Heart right ventricle (tissue), 16 donors: ENCODE measurements at regions not wholly inside any gene's neighbourhood (a gene's known extent, or its start where the extent isn't known, plus 50 kb on each side); places are given as distances from the start of the nearest gene placed in this dataset.

Experiments
- ATAC-seq, 8 donors: fragments of 200-7000 bp; cut with Tn5 transposase; one replicate each; pipeline ENCODE4 v1.9.1; 2020; ENCODE audit warnings: mild to moderate bottlenecking in 8 of 8, moderate library complexity in 8 of 8, moderate number of reproducible peaks in 1 of 8
- DNase-seq, 2 donors: peaks; one replicate each; pipeline ENCODE4 v3.0.0-alpha.2; 2020
- H3K27ac ChIP-seq, 10 donors: fragments of 200-600 bp; sonication (generic) in 2 of 10; one replicate each; pipeline versions ENCODE4 v1.5.0 to v1.8.0; 2020 to 2022; ENCODE audit warnings: mild to moderate bottlenecking in 3 of 10
- H3K27me3 ChIP-seq, 7 donors: fragments of 200-600 bp; one replicate each; pipeline ENCODE4 v1.8.0; 2021 to 2022; ENCODE audit warnings: mild to moderate bottlenecking in 2 of 7
- H3K36me3 ChIP-seq, 9 donors: fragments of 200-600 bp; sonication (generic) in 1 of 9; one replicate each; pipeline versions ENCODE4 v1.5.0 to v1.8.0; 2020 to 2022; ENCODE audit warnings: mild to moderate bottlenecking in 2 of 9
- H3K4me1 ChIP-seq, 9 donors: fragments of 200-600 bp; sonication (generic) in 1 of 9; one replicate each; pipeline versions ENCODE4 v1.5.0 to v1.8.0; 2020 to 2022; ENCODE audit warnings: mild to moderate bottlenecking in 4 of 9
- H3K4me3 ChIP-seq, 10 donors: fragments of 200-600 bp; sonication (generic) in 2 of 10; one replicate each; pipeline versions ENCODE4 v1.5.0 to v1.8.0; 2020 to 2022; ENCODE audit warnings: mild to moderate bottlenecking in 7 of 10, moderate library complexity in 2 of 10
- H3K9me3 ChIP-seq, 11 donors: fragments of 200-600 bp in 10 of 11; sonication (generic) in 2 of 11; one replicate each; pipeline versions ENCODE4 v1.5.0 to v1.8.0; 2013 to 2022; ENCODE audit warnings: mild to moderate bottlenecking in 2 of 11, control low read depth in 1 of 11, moderate library complexity in 1 of 11
- CTCF ChIP-seq, 9 donors: fragments of 200-600 bp; sonication (generic) in 2 of 9; IDR thresholded peaks; one replicate each; pipeline versions ENCODE4 v1.5.0 to v1.8.0; 2021 to 2022; ENCODE audit warnings: antibody characterized with exemption in 9 of 9, mild to moderate bottlenecking in 5 of 9, moderate library complexity in 1 of 9
- WGBS, 2 donors: extraction: QIAGEN DNeasy Blood & Tissue Kit; methylation state at CpG; one replicate each; pipeline ENCODE4 v1.1.7; 2013; ENCODE audit warnings: inconsistent platforms in 1 of 2; 5-methylcytosine and 5-hydroxymethylcytosine counted together
- intact Hi-C, 10 donors: fragments of 100-400 bp; cut with DNase I; formaldehyde crosslinking; loops; one replicate each; pipeline versions ENCODE4 v1.11.1 to v1.14.2; 2022
- donor health status: Arrhythmogenic right ventricular cardiomyopathy.
- donor health status: ischemic (EF 13 %, LVEDD 7.1; RV severe dilation, severe dysfunction).
- donor health status: healthy with polysubstance abuse.
- donor health status: DM: no; HTN: yes; CAD: no.
- donor health status: DM: no; HTN: no; CAD: no.
- donor health status: ischemic (EF 25% LVEDD 6.9; RV normal size, moderate dysfunction).
- donor health status: ischemic (EF 25% LVEDD 5.7; RV mildly dilated, moderate dysfunction).
- donor health status: healthy.
- donor health status: DM: yes; HTN: yes; CAD: no.
- donor health status: Ischemic cardiomyopathy.
- donor health status: ischemic (EF 35%, LVEDD 5.7; RV mildly dilated, moderate dysfunction).
- donor health status: nonischemic (EF 11% LVEDD 7.7; RV severe dilation, severe dysfunction).
- donor health status: DM: yes; HTN: yes; CAD: no.
- donor health status: PGD.
- donor health status: ischemic (EF 29% LVEDD 5.4; RV normal size, mild dysfunction).
- donor health status: nonischemic (EF 23%, LVEDD 6.1; RV moderate dilation, normal function).

GRCh38 chr16:35170610-35171009 lies 1711.2 kb downstream of the TP53TG3F start:
- H3K27me3 ChIP-seq: no peaks in the 10 kb centered on the region
- intact Hi-C loops: no loop called here

GRCh38 chr16:35171106-35171505 lies 1711.7 kb downstream of the TP53TG3F start:
- Histone ChIP-seq H3K36me3 (no peaks in the 10 kb centered on the region), H3K27ac (no peak overlapping the region), H3K4me3 (no peak overlapping the region), H3K4me1 (no peaks in the 10 kb centered on the region), H3K9me3 (peaks cover 0 to 57% (median 0%) of the 10 kb centered on the region in 11 donors), H3K27me3 (no peaks in the 10 kb centered on the region)
- no peak for TF ChIP-seq CTCF (IDR thresholded peaks at IDR 0.05)
- WGBS, 2 donors: 64 to 67% methylated on average over 6 of the region's 6 CpGs
- no peak for ATAC-seq
- intact Hi-C loops: no loop called here
- DNase-seq: no peak

More at GRCh38 chr16:35170610-35171009, 1711.2 kb downstream of the TP53TG3F start:
- Histone ChIP-seq H3K4me3 (no peak overlapping the region), H3K9me3 (peaks cover 0 to 59% (median 0%) of the 10 kb centered on the region in 11 donors), H3K27ac (no peak overlapping the region), H3K4me1 (no peaks in the 10 kb centered on the region), H3K36me3 (no peaks in the 10 kb centered on the region)
- WGBS, 2 donors: 90 to 92% methylated on average over 3 of the region's 3 CpGs
- no peak for TF ChIP-seq CTCF (IDR thresholded peaks at IDR 0.05)
- ATAC-seq (no peak), DNase-seq (no peak)

GRCh38 chr16:35173295-35173694 lies 1713.9 kb downstream of the TP53TG3F start:
- Histone ChIP-seq H3K27me3 (no peaks in the 10 kb centered on the region), H3K4me3 (no peak overlapping the region), H3K9me3 (peaks cover 0 to 51% (median 0%) of the 10 kb centered on the region in 11 donors), H3K36me3 (no peaks in the 10 kb centered on the region), H3K4me1 (no peaks in the 10 kb centered on the region), H3K27ac (no peak overlapping the region)
- ATAC-seq (no peak), DNase-seq (no peak)
- no peak for TF ChIP-seq CTCF (IDR thresholded peaks at IDR 0.05)
- 81 to 87% methylated on average over 25 to 29 of the region's 29 CpGs for WGBS, 2 donors
- intact Hi-C loops: no loop called here

- Histone ChIP-seq H3K36me3 (no peaks in the 10 kb centered on the region), H3K4me1 (no peaks in the 10 kb centered on the region), H3K4me3 (no peak overlapping the region), H3K27ac (no peak overlapping the region), H3K9me3 (peaks cover 0 to 44% (median 0%) of the 10 kb centered on the region in 11 donors), H3K27me3 (no peaks in the 10 kb centered on the region)
- 77 to 79% methylated on average over 4 of the region's 4 CpGs for WGBS, 2 donors
- DNase-seq (no peak), ATAC-seq (no peak)
- intact Hi-C loops: no loop called here
- no peak for TF ChIP-seq CTCF (IDR thresholded peaks at IDR 0.05)
Observed at GRCh38 chr16:35174016-35174415, 1714.6 kb downstream of the TP53TG3F start.
